HPDE6-E6E7 (cell line): ENCODE measurements at regions not wholly inside any gene's neighbourhood (a gene's known extent, or its start where the extent isn't known, plus 50 kb on each side); places are given as distances from the start of the nearest gene placed in this dataset.

Source experiments
- DNase-seq: peaks from one replicate; pipeline ENCODE4 v3.0.0; 2011; ENCODE audit warnings: missing footprints; ENCODE audit errors: extremely low spot score

DNA sequence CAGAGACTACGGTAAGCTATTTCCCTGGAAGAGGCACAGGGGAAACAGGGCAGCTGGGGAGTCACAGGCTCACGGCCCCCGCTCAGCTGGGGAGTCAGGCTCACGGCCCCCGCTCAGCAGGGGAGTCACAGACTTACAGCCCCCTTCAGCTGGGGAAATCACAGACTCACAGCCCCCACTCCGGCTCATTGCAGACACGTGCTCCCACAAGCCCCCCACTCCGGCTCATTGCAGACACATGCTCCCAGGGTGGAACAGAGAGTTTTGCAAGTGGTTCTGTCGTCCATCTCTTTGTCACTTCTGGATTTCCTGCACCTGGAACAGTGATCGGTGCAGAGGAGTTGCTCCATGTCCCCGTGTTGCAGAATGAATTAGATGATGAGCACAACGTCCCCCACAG, 405.5 kb downstream of the CDH26 start:
- no peak for DNase-seq

DNA sequence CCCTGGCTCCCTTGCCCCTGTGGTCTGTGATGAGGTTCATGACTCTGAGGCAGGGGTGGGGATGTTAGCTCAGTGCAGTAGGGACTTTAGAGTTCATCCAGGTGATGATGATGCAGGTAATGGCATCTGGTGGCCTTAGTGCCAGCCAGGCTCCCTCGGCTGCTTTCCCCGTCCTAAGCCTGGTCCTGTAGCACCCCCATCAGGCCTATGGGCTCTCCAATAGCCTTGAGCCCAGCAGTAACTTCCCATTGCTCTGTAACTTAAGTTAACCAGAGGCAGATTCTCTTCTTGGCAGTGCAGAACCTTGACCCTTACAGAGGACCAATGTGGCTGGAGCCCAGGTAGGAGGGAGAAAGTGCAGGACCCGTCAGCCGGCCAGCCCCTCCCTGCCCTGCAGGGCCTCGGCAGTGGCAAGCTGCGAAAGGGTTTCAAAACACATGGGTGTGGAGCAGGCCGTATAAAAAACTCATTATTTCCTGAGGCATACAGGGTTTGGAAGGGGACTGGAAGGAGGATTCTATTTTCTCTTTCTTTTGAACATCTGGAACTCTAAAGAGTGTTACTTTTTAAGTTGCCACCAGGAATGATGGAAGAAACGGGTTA, 406.9 kb downstream of the CDH26 start:
- DNase-seq = no peak

DNA sequence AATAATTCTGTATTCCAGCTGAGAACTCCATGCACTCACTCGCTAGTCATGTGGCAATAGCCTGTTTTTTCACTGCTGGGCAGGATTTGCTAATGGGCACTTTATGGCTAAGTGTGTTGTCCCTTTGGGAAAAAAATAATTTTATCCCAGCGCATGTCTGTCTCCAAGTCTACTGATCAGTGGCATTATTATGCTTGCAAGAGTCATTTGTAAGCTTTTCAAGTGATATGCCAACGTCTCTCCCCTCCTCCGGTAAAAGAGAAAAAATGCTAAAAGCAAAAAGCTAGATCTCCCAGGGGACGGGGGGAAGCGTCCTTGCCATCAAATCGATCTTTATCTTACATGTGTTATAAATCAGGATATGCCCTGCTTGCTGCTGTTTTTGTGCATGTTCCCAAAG, 407.7 kb downstream of the CDH26 start:
- no peak for DNase-seq

DNA sequence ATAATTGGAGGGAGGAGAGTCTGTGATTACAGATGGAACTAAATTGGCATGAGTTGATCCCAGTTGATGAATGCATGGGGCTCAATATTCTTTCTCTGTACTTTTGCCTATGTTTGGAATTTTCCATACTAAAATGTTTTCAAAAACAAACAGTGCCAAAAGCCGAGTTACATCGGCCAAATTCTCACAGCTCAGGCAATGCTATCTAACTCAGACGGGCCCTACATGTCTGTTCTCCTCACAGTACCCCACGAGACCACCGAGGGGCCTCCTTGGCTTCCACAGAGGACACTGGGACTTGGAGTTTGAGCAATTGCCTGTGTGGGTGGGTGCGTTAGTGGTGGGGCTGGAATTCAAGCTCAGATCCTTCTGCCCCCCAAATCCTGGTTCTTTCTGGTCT, 413.2 kb downstream of the CDH26 start:
- no peak for DNase-seq

DNA sequence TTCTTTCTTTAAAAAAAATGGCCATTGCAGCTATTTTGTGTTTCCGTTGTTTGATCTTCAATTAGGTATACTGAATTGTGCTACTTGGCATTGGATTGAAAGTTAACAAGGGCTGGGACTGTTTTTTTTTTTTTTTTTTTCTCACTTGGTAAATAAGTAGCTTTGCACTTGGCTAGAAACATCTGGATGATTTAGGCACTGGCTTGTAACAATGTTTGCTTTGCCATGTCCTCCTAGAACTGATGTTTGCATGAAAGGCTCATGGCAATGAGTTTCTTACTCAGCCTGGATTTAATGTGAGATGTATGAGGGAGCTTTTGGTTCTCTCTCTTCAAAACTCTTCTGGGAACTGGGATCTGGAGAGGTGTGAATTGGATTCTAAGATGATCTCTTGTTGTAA, 414.1 kb downstream of the CDH26 start:
- no peak for DNase-seq

DNA sequence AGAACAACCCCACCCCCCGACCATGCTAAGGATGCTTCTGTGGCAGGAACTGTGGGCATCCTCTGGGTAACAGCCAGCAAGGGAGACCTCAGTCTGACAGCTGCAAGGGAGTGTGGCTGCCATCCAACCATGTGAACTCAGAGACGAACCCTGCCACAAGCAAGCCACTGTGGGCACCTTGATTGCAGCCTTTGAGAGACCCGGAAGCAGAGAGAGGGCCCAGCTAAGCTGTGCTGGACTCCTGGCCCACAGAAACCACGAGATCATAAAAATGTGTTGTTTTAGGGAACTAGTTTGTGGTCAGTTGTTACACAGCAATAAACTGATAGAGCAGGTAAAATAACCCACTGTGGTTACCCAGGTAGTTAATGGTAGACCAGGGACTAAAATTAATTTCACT, 414.6 kb downstream of the CDH26 start:
- no peak for DNase-seq

DNA sequence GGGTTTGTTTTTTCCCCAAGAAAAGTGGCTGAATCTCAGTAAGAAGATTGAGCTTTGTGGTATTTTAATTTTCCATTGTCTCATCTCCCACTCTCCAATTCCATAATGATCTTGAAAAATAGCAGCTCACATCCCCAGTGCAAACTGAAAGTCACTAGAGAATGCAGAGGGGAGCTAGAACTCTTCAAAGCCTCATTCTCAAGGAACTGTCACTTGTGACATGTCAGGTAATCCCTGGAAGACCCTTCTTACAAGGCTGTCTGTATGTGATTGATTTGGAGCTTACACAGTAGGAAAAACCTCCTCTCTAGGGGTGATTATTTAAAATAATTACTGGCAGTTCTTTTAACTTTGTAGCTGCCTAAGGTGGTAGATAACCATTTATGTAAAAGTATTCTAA, 420.4 kb downstream of the CDH26 start:
- DNase-seq = no peak

DNA sequence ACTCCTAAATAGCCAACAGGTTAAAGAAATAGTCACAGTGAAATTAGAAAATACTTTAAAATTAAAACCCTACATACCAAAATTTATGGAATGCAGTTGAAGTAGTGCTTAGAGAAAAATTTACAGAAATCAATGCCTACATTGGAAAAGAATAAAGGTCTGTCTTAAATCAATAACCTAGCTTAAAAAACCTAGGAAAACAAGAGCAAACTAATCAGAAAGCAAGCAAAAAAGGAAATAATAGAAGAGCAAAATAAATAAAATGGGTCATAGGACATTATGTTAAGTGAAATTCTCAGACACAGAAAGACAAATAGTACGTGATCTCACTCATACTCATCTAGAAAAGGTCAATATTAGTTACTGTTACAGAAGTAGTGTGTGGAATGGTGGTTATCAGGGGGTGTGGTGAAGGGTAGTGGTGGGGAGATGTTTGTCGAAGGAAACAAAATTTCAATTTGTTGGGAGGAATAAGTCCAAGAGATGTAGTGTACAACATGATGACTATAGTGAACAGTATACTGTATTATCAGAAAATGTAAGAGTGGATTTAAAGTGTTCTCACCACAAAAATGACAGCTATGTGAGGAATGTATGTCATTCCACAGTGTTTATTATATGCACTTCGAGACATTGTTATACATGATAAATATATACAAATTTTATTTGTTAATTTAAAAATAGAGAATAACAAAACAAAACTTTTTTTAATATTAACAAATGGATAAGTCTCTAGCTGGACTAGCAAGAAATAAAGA, 423.6 kb downstream of the CDH26 start:
- DNase-seq = no peak

DNA sequence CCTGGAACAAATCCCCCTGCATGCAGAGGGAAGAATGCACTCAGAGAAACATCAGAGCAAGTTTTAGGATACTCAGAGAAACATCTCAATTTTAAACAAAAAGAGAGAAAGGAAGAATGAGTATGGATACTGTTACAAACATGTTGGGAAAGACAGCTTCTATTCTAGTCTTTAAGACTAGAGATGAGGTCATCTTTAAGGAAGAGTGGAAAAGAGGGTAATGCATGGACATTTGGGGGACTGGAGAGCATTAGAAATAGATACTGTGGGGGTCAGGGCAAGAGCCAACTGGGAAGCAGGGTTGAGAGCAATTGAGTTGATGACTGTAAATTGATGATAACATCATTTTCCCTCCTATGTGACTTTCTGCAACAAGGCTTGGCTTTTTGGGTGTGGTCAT, 431.2 kb downstream of the CDH26 start:
- DNase-seq = no peak

DNA sequence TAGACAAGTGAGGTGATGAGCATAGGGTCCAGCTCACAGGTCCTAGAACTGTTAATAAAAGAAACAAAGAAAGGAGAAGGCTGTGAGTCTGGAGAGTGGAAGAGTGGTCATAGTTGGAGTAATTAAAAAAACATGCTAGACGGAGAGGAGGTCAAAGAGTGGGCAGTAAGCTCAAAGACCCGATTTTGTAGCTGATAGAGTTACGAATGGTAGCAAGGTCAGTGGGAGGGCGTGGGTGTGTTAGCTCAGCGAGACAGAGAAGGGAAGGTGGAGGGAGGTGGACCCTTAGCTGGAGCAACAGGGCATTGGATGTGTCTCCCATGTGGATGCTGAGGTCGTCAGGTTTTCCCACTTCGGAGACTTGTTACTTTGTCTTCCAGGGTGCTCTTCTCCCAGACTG, 431.7 kb downstream of the CDH26 start:
- no peak for DNase-seq

DNA sequence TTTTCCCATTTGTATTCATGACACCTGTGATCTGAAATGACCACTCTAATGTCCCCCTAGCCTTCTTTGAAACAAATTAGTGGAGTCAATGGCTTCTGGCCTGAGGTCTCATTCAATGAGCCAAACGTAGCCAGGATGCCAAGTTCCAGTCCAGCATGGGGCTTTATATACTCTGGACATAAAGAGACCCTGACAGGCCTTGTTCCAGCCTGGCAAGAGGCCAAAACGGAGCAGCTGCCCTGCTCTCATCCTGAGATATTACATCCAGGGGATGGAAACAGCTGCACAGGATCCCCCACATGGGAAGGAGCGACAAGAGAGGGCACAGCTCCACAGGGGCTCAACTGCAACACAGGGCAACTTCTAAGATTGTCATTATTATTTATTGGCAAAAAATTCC, 437.8 kb downstream of the CDH26 start:
- DNase-seq = no peak

DNA sequence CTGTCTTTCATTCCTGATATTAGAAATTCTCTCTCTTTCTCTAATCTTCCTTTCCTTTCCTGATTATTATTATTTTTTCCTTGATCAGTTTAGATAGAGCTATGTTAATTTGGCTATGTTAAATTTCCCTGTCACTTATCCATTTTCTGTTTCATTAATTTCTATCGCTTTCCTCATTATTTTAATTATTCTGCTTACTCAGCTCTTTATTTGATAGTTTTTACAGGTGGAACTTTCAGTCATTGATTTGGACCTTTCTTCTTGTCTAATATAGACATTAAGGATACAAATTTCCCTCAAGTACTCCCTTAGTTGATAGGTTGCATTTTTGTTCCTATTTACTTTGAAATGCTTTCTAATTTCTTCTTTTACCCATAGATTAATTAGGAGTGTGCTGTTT, 442.3 kb downstream of the CDH26 start:
- DNase-seq = no peak

DNA sequence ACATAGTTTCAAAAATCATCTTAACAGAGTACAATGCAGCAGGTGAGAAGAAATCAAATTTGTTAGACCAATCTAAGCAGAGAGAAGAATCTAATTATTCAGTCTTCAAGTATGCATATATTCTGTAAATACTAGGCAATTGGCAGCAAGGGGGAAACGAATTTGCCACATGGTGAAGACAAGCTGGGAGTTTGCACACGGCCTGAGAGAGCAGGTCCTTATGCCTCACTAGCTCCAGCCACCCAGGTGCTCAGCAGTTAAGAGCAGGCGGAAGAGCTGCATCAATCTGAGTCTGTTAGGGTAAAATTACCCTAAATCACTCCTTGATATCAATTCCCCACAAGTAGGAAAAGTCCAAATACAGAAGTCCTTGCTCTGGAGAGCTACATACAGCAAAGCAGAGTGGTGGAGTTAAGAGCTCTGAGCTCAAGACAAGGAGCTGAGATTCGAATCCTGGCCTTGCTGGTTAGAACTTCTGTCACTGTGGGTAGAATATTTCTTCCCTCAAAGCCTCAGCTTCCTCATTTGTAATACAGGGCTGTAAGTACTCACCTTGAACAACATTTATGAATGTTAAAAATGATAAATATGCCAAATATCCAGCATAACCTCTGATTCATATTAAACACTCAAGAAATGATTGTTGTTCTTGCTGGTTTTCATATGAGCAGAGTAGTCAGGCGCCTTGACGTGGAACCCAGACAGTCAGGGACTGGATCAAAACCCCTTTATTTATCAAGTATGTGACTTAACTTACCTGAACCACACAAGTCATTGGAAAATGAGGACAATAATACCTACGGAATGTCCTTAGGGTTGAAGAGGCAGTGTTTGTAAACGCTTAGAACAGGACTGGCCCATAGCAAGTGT, 444.2 kb downstream of the CDH26 start:
- DNase-seq = no peak

DNA sequence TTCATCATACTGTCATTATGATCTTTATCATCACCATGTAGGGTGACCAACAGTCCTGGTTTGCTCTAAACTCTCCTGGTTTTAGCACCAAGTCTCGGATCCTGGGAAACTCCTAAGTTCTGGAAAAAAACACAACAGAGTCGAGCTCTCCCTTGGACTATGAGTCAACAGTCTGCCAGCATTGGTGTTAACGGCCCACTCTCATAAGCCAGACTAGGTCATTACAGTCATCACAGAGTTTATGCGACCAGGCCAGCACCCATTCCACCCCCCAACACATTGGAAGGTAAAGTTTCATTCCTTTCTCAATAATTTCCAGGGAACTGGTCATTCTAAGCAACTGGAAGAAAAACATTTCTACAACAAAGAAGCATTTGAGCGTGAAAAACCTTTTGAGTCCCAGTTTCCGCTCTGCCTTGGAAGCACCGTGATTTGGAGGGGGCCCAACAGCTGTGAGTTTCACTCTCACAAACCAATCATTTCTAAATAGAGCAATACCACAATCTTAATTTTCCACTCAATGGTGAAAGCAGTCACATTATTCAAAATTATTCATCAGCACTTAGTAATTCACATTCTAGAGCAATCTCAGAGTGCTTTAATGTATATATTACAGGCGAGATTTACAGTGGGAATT, 445.0 kb downstream of the CDH26 start:
- no peak for DNase-seq

DNA sequence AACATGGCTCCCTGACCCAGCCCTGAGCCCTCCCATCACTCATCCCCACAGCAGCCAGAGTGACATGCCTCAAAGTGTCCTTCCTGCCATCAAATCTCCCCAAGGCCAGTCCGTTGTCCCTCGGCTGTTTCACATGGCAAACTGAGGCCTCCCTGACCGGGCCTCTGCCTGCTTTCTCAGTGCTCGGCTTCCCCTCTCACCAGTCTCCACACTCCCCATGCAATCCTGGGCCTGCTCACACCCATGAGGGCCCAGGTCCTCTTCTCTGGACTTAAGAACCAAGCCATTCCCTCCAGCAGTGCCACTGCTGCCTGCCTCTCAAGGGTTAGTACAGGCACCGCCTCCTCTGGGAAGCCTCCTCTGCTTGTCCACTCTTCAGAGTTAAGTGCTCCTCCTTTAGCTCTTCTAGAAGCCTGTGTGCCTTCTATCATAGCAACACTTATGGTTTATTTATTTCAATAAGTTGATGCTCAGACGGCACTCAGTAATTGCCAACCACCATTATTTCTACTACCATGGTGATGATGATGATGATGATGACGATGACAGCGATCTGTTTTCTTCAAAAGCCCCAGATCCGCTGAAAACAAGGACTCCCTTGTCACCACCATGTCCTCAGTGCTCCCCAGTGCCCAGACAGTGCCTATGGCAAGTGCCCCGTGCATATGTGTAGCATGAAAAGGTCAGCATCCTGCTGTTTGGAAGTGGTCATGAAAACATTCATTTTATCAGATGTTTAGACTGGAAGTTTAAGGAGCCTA, 449.0 kb downstream of the CDH26 start:
- no peak for DNase-seq

DNA sequence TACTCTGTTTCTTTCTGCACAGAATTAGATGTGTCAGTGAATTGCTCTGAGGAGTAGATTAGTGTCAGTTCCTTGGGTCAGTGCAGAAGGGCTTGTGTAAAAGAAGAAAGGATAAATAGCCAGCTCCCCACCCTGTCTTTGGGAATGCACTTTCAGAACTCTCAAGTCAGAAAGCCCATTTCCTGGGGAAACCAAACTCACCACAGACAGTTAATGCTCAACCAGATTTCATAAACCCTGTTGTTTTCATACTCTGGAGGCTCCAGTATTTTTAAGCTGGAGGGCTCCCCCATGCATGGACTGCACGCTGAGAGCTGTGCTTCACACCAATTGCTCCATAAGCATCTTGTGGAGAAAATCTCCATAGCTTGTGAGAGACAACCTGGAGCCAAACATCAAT, 449.7 kb downstream of the CDH26 start:
- no peak for DNase-seq

DNA sequence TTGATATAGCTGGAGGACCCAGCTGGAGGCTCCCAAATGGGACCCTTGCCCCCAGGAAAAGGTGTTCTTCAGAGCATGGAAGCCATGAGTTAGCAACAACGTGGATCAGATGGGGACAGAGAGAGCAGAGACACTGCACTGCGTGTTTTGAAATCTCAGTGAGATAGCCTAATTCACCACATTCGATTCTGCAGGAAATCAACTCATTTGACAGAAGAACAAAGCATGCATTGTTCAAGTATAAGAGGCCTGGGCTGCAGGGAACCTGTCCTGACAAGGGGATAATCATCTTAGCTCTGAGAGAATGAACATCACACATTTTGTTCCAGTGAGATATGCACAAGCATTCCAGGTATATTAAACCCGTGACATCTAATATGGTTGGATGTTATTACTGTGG, 450.2 kb downstream of the CDH26 start:
- no peak for DNase-seq

DNA sequence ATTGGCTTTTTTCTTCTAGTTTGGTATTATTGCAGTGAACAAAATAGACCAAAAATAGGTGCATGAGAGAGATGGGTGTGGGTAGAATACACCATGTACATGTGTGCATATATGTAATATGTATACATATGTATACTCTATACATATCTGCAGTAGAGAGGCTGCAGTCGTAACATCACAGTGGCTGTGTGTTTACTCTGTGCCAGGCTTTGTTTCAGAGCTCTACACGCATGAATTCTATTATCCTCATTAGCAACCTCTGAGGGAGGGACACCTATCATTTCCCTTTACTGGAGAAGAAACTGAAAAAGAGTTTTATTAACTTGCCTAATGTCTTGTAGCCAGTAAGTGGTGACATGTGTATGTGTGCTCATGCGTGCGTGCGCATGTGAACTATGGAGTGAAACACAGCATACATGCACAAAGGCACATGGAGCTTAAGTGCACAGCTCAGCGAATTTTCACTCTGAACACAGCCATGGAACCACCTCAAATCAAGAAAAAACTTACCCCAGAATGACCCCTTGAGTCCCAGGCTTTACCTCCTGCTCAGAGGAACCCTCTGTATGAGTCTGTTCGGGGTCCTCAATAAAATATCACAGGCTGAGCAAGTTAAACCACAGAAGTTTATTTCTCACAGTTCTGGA, 452.5 kb downstream of the CDH26 start:
- no peak for DNase-seq

DNA sequence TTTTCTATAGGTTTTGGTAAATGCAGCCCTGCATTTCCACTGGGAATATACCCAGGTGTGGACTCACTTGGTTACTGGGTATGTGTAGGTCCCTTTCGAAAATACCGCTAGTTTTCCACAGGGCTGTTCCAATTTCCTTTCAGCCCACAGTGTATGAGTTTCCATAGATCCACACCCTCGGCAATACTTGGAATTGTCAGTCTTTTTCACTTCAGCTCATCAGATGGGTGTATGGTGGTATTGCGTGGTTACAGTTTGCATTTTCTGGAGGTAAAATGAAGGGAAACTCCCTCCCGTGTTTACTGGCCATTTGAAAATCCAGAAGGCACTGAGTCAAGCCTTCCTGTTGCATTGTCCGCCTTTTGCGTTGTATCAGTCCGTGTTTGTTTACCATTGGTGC, 453.6 kb downstream of the CDH26 start:
- no peak for DNase-seq

DNA sequence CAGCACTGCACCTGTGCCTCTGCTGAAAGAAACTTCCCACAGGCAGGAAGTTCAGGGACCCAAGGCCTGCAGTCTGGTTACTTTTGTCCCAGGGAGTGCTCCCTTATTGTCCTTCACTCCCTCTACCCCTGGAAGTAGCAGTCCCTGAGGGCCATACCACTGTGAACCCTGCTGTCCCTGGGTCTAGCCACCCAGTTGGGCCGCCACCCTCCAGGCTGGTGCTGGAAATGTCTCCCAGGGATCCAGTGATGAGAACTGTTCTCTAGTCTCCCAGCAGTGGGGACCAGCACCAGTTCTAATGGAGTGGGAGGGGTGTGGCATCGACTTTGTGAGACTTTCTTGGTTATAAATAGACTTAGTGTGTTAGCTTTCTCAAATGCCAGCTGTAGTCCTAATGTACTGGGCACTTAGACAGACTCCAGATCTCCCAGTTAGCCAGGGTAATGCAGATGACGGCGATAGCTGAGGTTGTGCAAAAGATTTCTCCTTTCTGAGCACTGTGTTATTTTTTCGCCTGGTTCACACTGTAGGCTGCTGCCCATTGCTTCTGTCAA, 462.5 kb downstream of the CDH26 start:
- DNase-seq = no peak

DNA sequence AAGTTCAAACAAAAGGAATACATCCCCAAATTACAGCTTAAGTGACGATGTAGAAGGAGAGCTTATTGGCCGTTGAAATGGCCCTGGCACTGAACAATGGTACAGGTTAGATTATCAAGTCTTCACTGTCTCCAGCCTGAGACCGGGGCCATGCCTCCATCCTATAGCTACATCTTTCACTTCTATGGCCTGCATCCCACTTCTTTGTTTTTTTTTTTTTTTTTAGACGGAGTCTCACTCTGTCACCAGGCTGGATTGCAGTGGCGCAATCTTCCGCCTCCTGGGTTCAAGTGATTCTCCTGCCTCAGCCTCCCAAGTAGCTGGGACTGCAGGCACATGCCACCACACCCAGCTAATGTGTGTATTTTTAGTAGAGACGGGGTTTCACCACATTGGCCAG, 464.6 kb downstream of the CDH26 start:
- DNase-seq = no peak
